ENCODE measurements at regions not wholly inside any gene's neighbourhood (a gene's known extent, or its start where the extent isn't known, plus 50 kb on each side); places are given as distances from the start of the nearest gene placed in this dataset.

DNA sequence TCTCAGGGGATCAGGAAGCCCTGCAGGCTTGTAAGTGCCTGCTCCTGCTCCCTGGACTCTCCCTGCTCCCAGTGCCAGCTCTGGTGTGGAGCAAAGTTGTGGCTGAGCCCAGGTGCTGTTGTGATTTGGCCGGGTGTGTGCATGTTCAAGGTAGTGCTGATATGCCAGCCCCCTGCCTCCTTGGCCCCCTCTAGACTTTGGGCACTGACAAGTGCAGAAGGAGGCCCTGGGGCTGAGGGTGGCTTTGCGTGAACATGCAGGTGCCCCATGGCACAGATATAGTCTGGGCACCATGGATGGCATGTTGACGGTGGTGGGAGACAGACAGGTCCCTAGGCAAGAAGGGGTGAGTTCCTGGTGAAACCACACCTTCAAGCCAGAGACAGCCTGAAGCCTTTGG lies 441.6 kb upstream of the CDH8 start:
- no peak overlapping the region for H3K18ac ChIP-seq (ENCODE audit: insufficient read length, low read depth, low read length)
- no peak overlapping the region for H3K27ac Mint-ChIP-seq
- no CpG with 5 or more reads among the region's 3 CpGs for WGBS (ENCODE audit: extremely low coverage, insufficient read length, low lambda C conversion rate)
- H3K4me1 Mint-ChIP-seq = peaks cover 0 to 2% of the 10 kb centered on the region in 2 experiments; a peak in 1 of 4 replicates
- no peak overlapping the region for H3K9ac ChIP-seq (ENCODE audit: extremely low read depth, insufficient read length, low read length)
- no peaks in the 10 kb centered on the region for H3K27me3 Mint-ChIP-seq (ENCODE audit: low read depth)
- no peak overlapping the region for H3K27ac ChIP-seq (ENCODE audit: insufficient read length, low read depth, low read length)
- no peaks in the 10 kb centered on the region for H3K23me2 ChIP-seq (ENCODE audit: insufficient read length, low read depth, low read length, poor library complexity, severe bottlenecking)
- no peak overlapping the region for H4K5ac ChIP-seq (ENCODE audit: insufficient read length, low read depth, low read length)
- TF ChIP-seq, protein P1, sequence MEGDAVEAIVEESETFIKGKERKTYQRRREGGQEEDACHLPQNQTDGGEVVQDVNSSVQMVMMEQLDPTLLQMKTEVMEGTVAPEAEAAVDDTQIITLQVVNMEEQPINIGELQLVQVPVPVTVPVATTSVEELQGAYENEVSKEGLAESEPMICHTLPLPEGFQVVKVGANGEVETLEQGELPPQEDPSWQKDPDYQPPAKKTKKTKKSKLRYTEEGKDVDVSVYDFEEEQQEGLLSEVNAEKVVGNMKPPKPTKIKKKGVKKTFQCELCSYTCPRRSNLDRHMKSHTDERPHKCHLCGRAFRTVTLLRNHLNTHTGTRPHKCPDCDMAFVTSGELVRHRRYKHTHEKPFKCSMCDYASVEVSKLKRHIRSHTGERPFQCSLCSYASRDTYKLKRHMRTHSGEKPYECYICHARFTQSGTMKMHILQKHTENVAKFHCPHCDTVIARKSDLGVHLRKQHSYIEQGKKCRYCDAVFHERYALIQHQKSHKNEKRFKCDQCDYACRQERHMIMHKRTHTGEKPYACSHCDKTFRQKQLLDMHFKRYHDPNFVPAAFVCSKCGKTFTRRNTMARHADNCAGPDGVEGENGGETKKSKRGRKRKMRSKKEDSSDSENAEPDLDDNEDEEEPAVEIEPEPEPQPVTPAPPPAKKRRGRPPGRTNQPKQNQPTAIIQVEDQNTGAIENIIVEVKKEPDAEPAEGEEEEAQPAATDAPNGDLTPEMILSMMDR (conservative IDR thresholded peaks at IDR 0.05) = no peak
- H4K20me1 ChIP-seq (ENCODE audit: control insufficient read depth, insufficient read depth, insufficient read length) = no peaks in the 10 kb centered on the region
- H3T11ph ChIP-seq (ENCODE audit: low read length) = no peak overlapping the region
- H3K56ac ChIP-seq (ENCODE audit: insufficient read length, low read depth, low read length) = no peak overlapping the region
- H2AK5ac ChIP-seq (ENCODE audit: insufficient read length, low read length) = no peak overlapping the region
- no peaks in the 10 kb centered on the region for H3K9me3 ChIP-seq (ENCODE audit: control insufficient read depth, low read depth, low read length)
- H3K4me3 Mint-ChIP-seq = no peak overlapping the region
- no peak overlapping the region for H3K23ac ChIP-seq (ENCODE audit: insufficient read length, low read depth, low read length)
- H3K27me3 ChIP-seq (ENCODE audit: insufficient read depth, low read length) = no peaks in the 10 kb centered on the region
- H2BK5ac ChIP-seq (ENCODE audit: insufficient read length, low read length) = no peak overlapping the region
- H4K91ac ChIP-seq (ENCODE audit: insufficient read length, low read depth, low read length) = no peak overlapping the region
- no peak overlapping the region for H3K4me2 ChIP-seq (ENCODE audit: insufficient read depth, insufficient read length, low read length)
- no peak for DNase-seq
- no peak overlapping the region for H4K8ac ChIP-seq (replicated peaks; ENCODE audit: insufficient read length, low read depth, low read length)
- H3K79me2 ChIP-seq (ENCODE audit: insufficient read depth, low read length) = no peaks in the 10 kb centered on the region
- no peak overlapping the region for H2AFZ ChIP-seq (ENCODE audit: low read length)
- H3K4me1 ChIP-seq (ENCODE audit: insufficient read depth, low read length) = no peaks in the 10 kb centered on the region
- no peak overlapping the region for H3K4ac ChIP-seq (ENCODE audit: low read depth, low read length)
- H2BK15ac ChIP-seq (ENCODE audit: low read depth, low read length) = no peak overlapping the region
- peaks cover 8 to 21% (median 20%) of the 10 kb centered on the region in 3 experiments for H3K36me3 Mint-ChIP-seq (ENCODE audit: insufficient read depth in 1 of 3, low read depth in 3 of 3)
- H3K9me3 Mint-ChIP-seq = peaks cover 15 to 18% of the 10 kb centered on the region in 2 experiments
- H2BK20ac ChIP-seq (ENCODE audit: low read depth, low read length, poor library complexity, severe bottlenecking) = no peak overlapping the region
- H3K14ac ChIP-seq (ENCODE audit: insufficient read depth, low read length) = no peak overlapping the region
- no peaks in the 10 kb centered on the region for H3K79me1 ChIP-seq (ENCODE audit: insufficient read depth, low read depth, low read length, poor library complexity, severe bottlenecking)
- no peak overlapping the region for H2BK12ac ChIP-seq (ENCODE audit: insufficient read length, low read depth, low read length)
- no peak overlapping the region for H2BK120ac ChIP-seq (ENCODE audit: low read depth, low read length, poor library complexity, severe bottlenecking)

Measured in H9 (cell line).